ENCODE measurements at regions not wholly inside any gene's neighbourhood (a gene's known extent, or its start where the extent isn't known, plus 50 kb on each side); places are given as distances from the start of the nearest gene placed in this dataset.

GRCh38 chr13:73956795-73957408, 177.3 kb downstream of the KLF12 start:
- Histone ChIP-seq H3K4me3 (IDR thresholded peaks at IDR 0.05; ENCODE audit: insufficient read depth, low read depth, low read length) (no peak overlapping the region), H3K27ac (no peak overlapping the region), H3K4me2 (no peak overlapping the region)

GRCh38 chr13:73955977-73956500, 178.2 kb downstream of the KLF12 start:
- TF ChIP-seq CTCF (conservative IDR thresholded peaks at IDR 0.05; ENCODE audit: low read depth, low read length): no peak
- Histone ChIP-seq H3K36me3 (ENCODE audit: insufficient read depth) (no peaks in the 10 kb centered on the region), H3K27ac (no peak overlapping the region), H3K4me3 (IDR thresholded peaks at IDR 0.05; ENCODE audit: insufficient read depth, low read depth, low read length) (no peak overlapping the region), H4K20me1 (ENCODE audit: insufficient read depth) (no peaks in the 10 kb centered on the region), H2AFZ (ENCODE audit: low read depth) (no peak overlapping the region), H3K9ac (no peak overlapping the region), H3K4me1 (ENCODE audit: low read depth, poor library complexity, severe bottlenecking) (no peaks in the 10 kb centered on the region), H3K79me2 (ENCODE audit: insufficient read depth, low read depth) (no peaks in the 10 kb centered on the region), H3K4me2 (no peak overlapping the region), H3K27me3 (ENCODE audit: insufficient read depth, low read depth) (no peaks in the 10 kb centered on the region)

More at GRCh38 chr13:73956795-73957408, 177.3 kb downstream of the KLF12 start:
- Histone ChIP-seq H3K79me2 (ENCODE audit: insufficient read depth, low read depth) (no peaks in the 10 kb centered on the region), H3K4me1 (ENCODE audit: low read depth, poor library complexity, severe bottlenecking) (no peaks in the 10 kb centered on the region), H4K20me1 (ENCODE audit: insufficient read depth) (no peaks in the 10 kb centered on the region), H2AFZ (ENCODE audit: low read depth) (no peak overlapping the region), H3K9ac (no peak overlapping the region), H3K36me3 (ENCODE audit: insufficient read depth) (no peaks in the 10 kb centered on the region), H3K27me3 (ENCODE audit: insufficient read depth, low read depth) (no peaks in the 10 kb centered on the region)
- TF ChIP-seq CTCF (conservative IDR thresholded peaks at IDR 0.05; ENCODE audit: low read depth, low read length): no peak

- Histone ChIP-seq H3K27me3 (ENCODE audit: insufficient read depth, low read depth) (no peaks in the 10 kb centered on the region), H2AFZ (ENCODE audit: low read depth) (no peak overlapping the region), H3K79me2 (ENCODE audit: insufficient read depth, low read depth) (no peaks in the 10 kb centered on the region), H3K4me3 (IDR thresholded peaks at IDR 0.05; ENCODE audit: insufficient read depth, low read depth, low read length) (no peak overlapping the region), H3K27ac (no peak overlapping the region), H3K4me1 (ENCODE audit: low read depth, poor library complexity, severe bottlenecking) (peaks cover 3% of the 10 kb centered on the region), H4K20me1 (ENCODE audit: insufficient read depth) (no peaks in the 10 kb centered on the region), H3K36me3 (ENCODE audit: insufficient read depth) (no peaks in the 10 kb centered on the region), H3K4me2 (no peak overlapping the region), H3K9ac (no peak overlapping the region)
- TF ChIP-seq CTCF (conservative IDR thresholded peaks at IDR 0.05; ENCODE audit: low read depth, low read length): no peak
These were observed 179.4 kb downstream of the KLF12 start for GRCh38 chr13:73954808-73955207.

GRCh38 chr13:73952648-73953047, 181.6 kb downstream of the KLF12 start:
- H3K4me1 ChIP-seq (ENCODE audit: low read depth, poor library complexity, severe bottlenecking): peaks cover 16% of the 10 kb centered on the region
- no peak overlapping the region for H3K9ac ChIP-seq
- H2AFZ ChIP-seq (ENCODE audit: low read depth): no peak overlapping the region
- H4K20me1 ChIP-seq (ENCODE audit: insufficient read depth): no peaks in the 10 kb centered on the region
- no peak overlapping the region for H3K27ac ChIP-seq
- H3K36me3 ChIP-seq (ENCODE audit: insufficient read depth): no peaks in the 10 kb centered on the region
- no peak overlapping the region for H3K4me3 ChIP-seq (IDR thresholded peaks at IDR 0.05; ENCODE audit: insufficient read depth, low read depth, low read length)
- no peak for TF ChIP-seq CTCF (conservative IDR thresholded peaks at IDR 0.05; ENCODE audit: low read depth, low read length)
- no peaks in the 10 kb centered on the region for H3K79me2 ChIP-seq (ENCODE audit: insufficient read depth, low read depth)
- H3K4me2 ChIP-seq: no peak overlapping the region
- no peaks in the 10 kb centered on the region for H3K27me3 ChIP-seq (ENCODE audit: insufficient read depth, low read depth)
